Naive thymus-derived CD4-positive, alpha-beta T cell (primary cell): ENCODE measurements at regions not wholly inside any gene's neighbourhood (a gene's known extent, or its start where the extent isn't known, plus 50 kb on each side); places are given as distances from the start of the nearest gene placed in this dataset.

Experiments used
- ATAC-seq: fragments of 150-1000 bp; cut with Tn5 transposase; 2 replicates; pipeline ENCODE4 v1.10.0; 2021; ENCODE audit warnings: mild to moderate bottlenecking, moderate library complexity
- CTCF ChIA-PET: fragments of 350-600 bp; sonication (Branson Sonifier 250); formaldehyde crosslinking; loops from one replicate; lab custom pipeline; 2021; ENCODE audit warnings: antibody characterized with exemption; lab: Charles Lee
- POLR2A ChIA-PET: fragments of 350-600 bp; sonication (Branson Sonifier 250); formaldehyde crosslinking; loops from one replicate; lab custom pipeline; 2021; ENCODE audit warnings: antibody characterized with exemption, inconsistent platforms; lab: Charles Lee
- DNase-seq, 9 donors: peaks; one replicate each; pipeline versions ENCODE4 v3.0.0 to v3.0.0-alpha.2; 2020 to 2022; ENCODE audit warnings: mixed read lengths in 1 of 9
- H3K27ac ChIP-seq: one replicate; pipeline ENCODE4 v1.7.0; 2013; ENCODE audit warnings: mild to moderate bottlenecking, low read depth, low read length, moderate library complexity
- H3K27me3 ChIP-seq, 2 donors: one replicate each; pipeline ENCODE4 v1.7.0; 2013; ENCODE audit warnings: low read length in 2 of 2, mild to moderate bottlenecking in 2 of 2, moderate library complexity in 2 of 2; ENCODE audit not compliant: control insufficient read depth in 2 of 2, insufficient read depth in 2 of 2
- H3K36me3 ChIP-seq, 3 experiments: 1 replicate in 2 of 3; 2 replicates in 1 of 3; pipeline ENCODE4 v1.7.0; 2013; ENCODE audit warnings: low read length in 3 of 3, mild to moderate bottlenecking in 3 of 3, moderate library complexity in 1 of 3; ENCODE audit not compliant: insufficient read depth in 3 of 3, control insufficient read depth in 2 of 3
- H3K4me1 ChIP-seq, 2 donors: one replicate each; pipeline ENCODE4 v1.7.0; 2013; ENCODE audit warnings: low read length in 2 of 2, mild to moderate bottlenecking in 2 of 2, moderate library complexity in 1 of 2; ENCODE audit not compliant: control insufficient read depth in 2 of 2, insufficient read depth in 2 of 2
- H3K4me3 ChIP-seq: 2 replicates; pipeline ENCODE4 v1.7.0; 2013; ENCODE audit warnings: mild to moderate bottlenecking, low read length
- H3K9me3 ChIP-seq, 3 experiments: 1 replicate in 2 of 3; 2 replicates in 1 of 3; pipeline ENCODE4 v1.7.0; 2013; ENCODE audit warnings: low read length in 3 of 3; ENCODE audit not compliant: control insufficient read depth in 2 of 3
- H3K27ac Mint-ChIP-seq, 9 donors: one replicate each; pipeline ENCODE4 v1.8.0; 2020 to 2022; ENCODE audit warnings: mixed read lengths in 9 of 9, mild to moderate bottlenecking in 8 of 9, moderate library complexity in 5 of 9, inconsistent platforms in 2 of 9
- H3K27me3 Mint-ChIP-seq, 5 donors: one replicate each; pipeline ENCODE4 v1.8.0; 2021 to 2022; ENCODE audit warnings: mixed read lengths in 5 of 5, mild to moderate bottlenecking in 1 of 5
- H3K36me3 Mint-ChIP-seq, 5 donors: one replicate each; pipeline ENCODE4 v1.8.0; 2020 to 2022; ENCODE audit warnings: mixed read lengths in 5 of 5, mild to moderate bottlenecking in 3 of 5, inconsistent platforms in 1 of 5
- H3K4me1 Mint-ChIP-seq, 7 donors: one replicate each; pipeline ENCODE4 v1.8.0; 2020 to 2022; ENCODE audit warnings: mixed read lengths in 7 of 7, mild to moderate bottlenecking in 3 of 7, inconsistent platforms in 1 of 7
- H3K4me3 Mint-ChIP-seq, 10 donors: one replicate each; pipeline ENCODE4 v1.8.0; 2020 to 2022; ENCODE audit warnings: mild to moderate bottlenecking in 10 of 10, mixed read lengths in 10 of 10, moderate library complexity in 6 of 10, inconsistent platforms in 2 of 10
- H3K9me3 Mint-ChIP-seq, 11 donors: one replicate each; pipeline ENCODE4 v1.8.0; 2020 to 2022; ENCODE audit warnings: mixed read lengths in 11 of 11, mild to moderate bottlenecking in 4 of 11, inconsistent platforms in 1 of 11, moderate library complexity in 1 of 11
- intact Hi-C, 2 donors: fragments of 100-400 bp; cut with micrococcal nuclease; formaldehyde crosslinking; loops; one replicate each; pipeline ENCODE4 v1.15.1; 2023

- H3K36me3 Mint-ChIP-seq: peaks cover 0 to 4% (median 0%) of the 10 kb centered on the region in 5 donors
- H3K36me3 ChIP-seq: no peaks in the 10 kb centered on the region
- no peaks in the 10 kb centered on the region for H3K9me3 ChIP-seq
- H3K27ac Mint-ChIP-seq: no peak overlapping the region
- intact Hi-C loops: no loop called here
- no peak overlapping the region for H3K4me3 Mint-ChIP-seq
- H3K27me3 ChIP-seq: no peaks in the 10 kb centered on the region
- peaks cover 2 to 37% (median 19%) of the 10 kb centered on the region in 5 donors for H3K27me3 Mint-ChIP-seq
- H3K4me1 Mint-ChIP-seq: peaks cover 0 to 6% (median 0%) of the 10 kb centered on the region in 7 donors
- DNase-seq (no peak), ATAC-seq (no peak)
- H3K4me3 ChIP-seq: no peak overlapping the region
- CTCF ChIA-PET: no interaction called here
- POLR2A ChIA-PET: no interaction called here
- H3K4me1 ChIP-seq: no peaks in the 10 kb centered on the region
- peaks cover 0 to 12% (median 4%) of the 10 kb centered on the region in 11 donors for H3K9me3 Mint-ChIP-seq
- H3K27ac ChIP-seq: no peak overlapping the region
Observed at GRCh38 chr1:209316929-209317328, 266.6 kb upstream of the CAMK1G start.

- ATAC-seq (no peak), DNase-seq (no peak)
- Mint-ChIP-seq H3K27me3 (peaks cover 0 to 33% (median 16%) of the 10 kb centered on the region in 5 donors), H3K27ac (no peak overlapping the region), H3K9me3 (peaks cover 0 to 12% (median 4%) of the 10 kb centered on the region in 11 donors), H3K36me3 (peaks cover 0 to 5% (median 0%) of the 10 kb centered on the region in 5 donors), H3K4me1 (peaks cover 0 to 6% (median 0%) of the 10 kb centered on the region in 7 donors), H3K4me3 (no peak overlapping the region)
- no peak overlapping the region for H3K27ac ChIP-seq
- no peaks in the 10 kb centered on the region for H3K36me3 ChIP-seq
- no peaks in the 10 kb centered on the region for H3K4me1 ChIP-seq
- no peaks in the 10 kb centered on the region for H3K9me3 ChIP-seq
- intact Hi-C loops: no loop called here
- H3K27me3 ChIP-seq: no peaks in the 10 kb centered on the region
- ChIA-PET POLR2A (no interaction called here), CTCF (no interaction called here)
- no peak overlapping the region for H3K4me3 ChIP-seq
Observed at GRCh38 chr1:209318181-209319056, 265.1 kb upstream of the CAMK1G start.

DNA sequence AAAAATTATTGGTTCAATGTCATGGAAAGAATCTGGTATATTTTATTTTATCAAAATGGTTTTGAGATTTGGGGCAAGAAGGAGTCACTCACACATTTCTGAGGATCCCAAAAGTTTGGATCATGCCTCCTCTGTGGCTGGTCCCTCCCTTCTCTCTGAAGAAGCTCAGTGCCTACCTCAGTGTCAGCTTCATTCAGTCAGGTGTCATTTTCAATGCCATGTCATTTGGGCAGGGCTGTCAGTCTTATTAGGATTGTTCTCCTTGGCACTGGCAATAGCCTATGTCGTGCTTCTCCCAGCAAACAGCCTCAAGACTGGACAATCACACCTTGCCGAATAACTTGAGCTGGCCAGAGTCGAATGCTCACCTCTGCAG lies 264.5 kb upstream of the CAMK1G start:
- Mint-ChIP-seq H3K27me3 (peaks cover 0 to 27% (median 9%) of the 10 kb centered on the region in 5 donors), H3K27ac (no peak overlapping the region), H3K4me3 (no peak overlapping the region), H3K9me3 (peaks cover 0 to 12% (median 3%) of the 10 kb centered on the region in 11 donors), H3K36me3 (peaks cover 0 to 5% (median 0%) of the 10 kb centered on the region in 5 donors), H3K4me1 (peaks cover 0 to 1% (median 0%) of the 10 kb centered on the region in 7 donors)
- ChIA-PET CTCF (no interaction called here), POLR2A (no interaction called here)
- intact Hi-C loops: no loop called here
- Histone ChIP-seq H3K4me1 (no peaks in the 10 kb centered on the region), H3K9me3 (no peaks in the 10 kb centered on the region), H3K27ac (no peak overlapping the region), H3K36me3 (no peaks in the 10 kb centered on the region), H3K27me3 (no peaks in the 10 kb centered on the region), H3K4me3 (no peak overlapping the region)
- no peak for DNase-seq
- no peak for ATAC-seq

DNA sequence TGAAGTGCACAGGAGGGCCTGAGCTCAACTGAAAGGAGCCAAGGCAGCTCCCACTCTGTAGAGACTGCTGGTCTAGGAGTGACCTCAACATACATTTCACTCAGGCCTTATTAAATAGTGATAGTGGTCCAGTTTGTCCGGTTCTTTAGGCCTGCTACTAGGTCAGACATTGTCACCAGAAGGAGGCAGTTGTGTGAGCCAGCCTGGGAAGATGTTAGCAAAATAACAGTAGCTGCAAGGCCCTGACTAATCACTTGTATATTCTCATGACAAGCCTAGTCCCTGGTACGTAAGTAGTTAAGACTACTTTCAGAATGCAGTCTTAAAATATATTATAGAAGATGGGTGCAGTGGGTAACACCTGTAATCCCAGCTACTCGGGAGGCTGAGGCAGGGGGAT lies 264.0 kb upstream of the CAMK1G start:
- ChIA-PET POLR2A (no interaction called here), CTCF (no interaction called here)
- no peak overlapping the region for H3K27ac ChIP-seq
- no peaks in the 10 kb centered on the region for H3K4me1 ChIP-seq
- peaks cover 0 to 5% (median 0%) of the 10 kb centered on the region in 5 donors for H3K36me3 Mint-ChIP-seq
- H3K9me3 Mint-ChIP-seq: peaks cover 0 to 11% (median 3%) of the 10 kb centered on the region in 11 donors
- intact Hi-C loops: no loop called here
- no peaks in the 10 kb centered on the region for H3K4me1 Mint-ChIP-seq
- no peaks in the 10 kb centered on the region for H3K9me3 ChIP-seq
- peaks cover 1 to 22% (median 4%) of the 10 kb centered on the region in 5 donors for H3K27me3 Mint-ChIP-seq
- ATAC-seq (no peak), DNase-seq (no peak)
- H3K4me3 Mint-ChIP-seq: no peak overlapping the region
- H3K27me3 ChIP-seq: no peaks in the 10 kb centered on the region
- no peak overlapping the region for H3K27ac Mint-ChIP-seq
- H3K36me3 ChIP-seq: no peaks in the 10 kb centered on the region
- H3K4me3 ChIP-seq: no peak overlapping the region

- H3K27ac Mint-ChIP-seq: no peak overlapping the region
- no peak for ATAC-seq
Observed at GRCh38 chr1:209323743-209324142, 259.8 kb upstream of the CAMK1G start.

GRCh38 chr1:209324901-209325871 lies 258.3 kb upstream of the CAMK1G start:
- Mint-ChIP-seq H3K36me3 (peaks cover 0 to 5% (median 0%) of the 10 kb centered on the region in 5 donors), H3K27ac (no peak overlapping the region), H3K27me3 (peaks cover 6 to 31% (median 8%) of the 10 kb centered on the region in 5 donors), H3K4me1 (no peaks in the 10 kb centered on the region), H3K9me3 (peaks cover 0 to 11% (median 3%) of the 10 kb centered on the region in 11 donors), H3K4me3 (no peak overlapping the region)
- Histone ChIP-seq H3K9me3 (no peaks in the 10 kb centered on the region), H3K27me3 (peaks cover 0 to 3% of the 10 kb centered on the region in 2 donors), H3K4me3 (no peak overlapping the region), H3K4me1 (no peaks in the 10 kb centered on the region), H3K27ac (no peak overlapping the region), H3K36me3 (no peaks in the 10 kb centered on the region)
- no peak for DNase-seq
- CTCF ChIA-PET: no interaction called here
- POLR2A ChIA-PET: no interaction called here
- no peak for ATAC-seq
- intact Hi-C loops: no loop called here

More at GRCh38 chr1:209323743-209324142, 259.8 kb upstream of the CAMK1G start:
- no peaks in the 10 kb centered on the region for H3K9me3 ChIP-seq
- POLR2A ChIA-PET: no interaction called here
- intact Hi-C loops: no loop called here
- no peaks in the 10 kb centered on the region for H3K4me1 Mint-ChIP-seq
- no peak overlapping the region for H3K4me3 Mint-ChIP-seq
- no peaks in the 10 kb centered on the region for H3K36me3 ChIP-seq
- no peak overlapping the region for H3K4me3 ChIP-seq
- no peaks in the 10 kb centered on the region for H3K4me1 ChIP-seq
- H3K27me3 ChIP-seq: peaks cover 0 to 3% of the 10 kb centered on the region in 2 donors
- no peak overlapping the region for H3K27ac ChIP-seq
- no peak for DNase-seq
- peaks cover 0 to 5% (median 0%) of the 10 kb centered on the region in 5 donors for H3K36me3 Mint-ChIP-seq
- H3K27me3 Mint-ChIP-seq: peaks cover 3 to 34% (median 9%) of the 10 kb centered on the region in 5 donors
- CTCF ChIA-PET: no interaction called here
- H3K9me3 Mint-ChIP-seq: peaks cover 0 to 11% (median 3%) of the 10 kb centered on the region in 11 donors
